BE2C (cell line): ENCODE measurements at regions not wholly inside any gene's neighbourhood (a gene's known extent, or its start where the extent isn't known, plus 50 kb on each side); places are given as distances from the start of the nearest gene placed in this dataset.

ENCODE experiments used
- DNase-seq: peaks from one replicate; pipeline ENCODE4 v3.0.0-alpha.2; 2020
- H3K27me3 ChIP-seq: fragments of 250-450 bp; sonication (Bioruptor Pico); 2 replicates; pipeline ENCODE4 v1.5.1; 2020; ENCODE audit warnings: mild to moderate bottlenecking
- H3K36me3 ChIP-seq: fragments of 250-450 bp; sonication (Bioruptor Pico); 2 replicates; pipeline ENCODE4 v1.5.1; 2020; ENCODE audit warnings: mild to moderate bottlenecking
- H3K4me1 ChIP-seq: fragments of 250-450 bp; sonication (Bioruptor Pico); 2 replicates; pipeline ENCODE4 v1.5.1; 2020
- H3K4me3 ChIP-seq: 2 replicates; pipeline ENCODE4 v1.5.1; 2011; ENCODE audit warnings: low read depth, low read length
- H3K9me3 ChIP-seq: fragments of 250-450 bp; sonication (Bioruptor Pico); 2 replicates; pipeline ENCODE4 v1.5.1; 2020
- TF ChIP-seq, protein P1 (sequence below): IDR thresholded peaks from 2 replicates; pipeline ENCODE4 v1.5.1; 2012; ENCODE audit warnings: mild to moderate bottlenecking, low read depth, low read length

DNA sequence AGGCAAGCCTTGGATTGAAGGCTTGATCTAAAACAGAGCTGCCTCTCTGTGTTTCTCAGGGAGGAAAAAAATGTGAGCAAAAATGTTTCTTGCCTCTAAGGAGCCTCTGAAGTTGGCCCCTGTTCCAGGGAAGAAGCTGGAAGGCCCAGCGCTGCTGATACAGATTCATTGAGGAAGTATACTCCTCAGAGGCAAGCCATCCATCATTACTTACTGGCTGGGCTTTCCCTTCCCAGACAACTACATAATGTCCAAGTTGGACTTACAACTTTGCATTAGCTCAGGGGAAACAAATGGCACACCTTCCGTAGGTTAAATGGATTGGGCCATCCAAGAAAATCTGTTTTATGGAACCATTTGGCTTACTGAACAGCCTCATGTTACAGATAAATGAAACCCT is 263.7 kb upstream of the SEL1L start:
- Histone ChIP-seq H3K9me3 (no peaks in the 10 kb centered on the region), H3K36me3 (no peaks in the 10 kb centered on the region), H3K4me1 (no peaks in the 10 kb centered on the region), H3K27me3 (no peaks in the 10 kb centered on the region), H3K4me3 (no peak overlapping the region)
- TF ChIP-seq, protein P1, sequence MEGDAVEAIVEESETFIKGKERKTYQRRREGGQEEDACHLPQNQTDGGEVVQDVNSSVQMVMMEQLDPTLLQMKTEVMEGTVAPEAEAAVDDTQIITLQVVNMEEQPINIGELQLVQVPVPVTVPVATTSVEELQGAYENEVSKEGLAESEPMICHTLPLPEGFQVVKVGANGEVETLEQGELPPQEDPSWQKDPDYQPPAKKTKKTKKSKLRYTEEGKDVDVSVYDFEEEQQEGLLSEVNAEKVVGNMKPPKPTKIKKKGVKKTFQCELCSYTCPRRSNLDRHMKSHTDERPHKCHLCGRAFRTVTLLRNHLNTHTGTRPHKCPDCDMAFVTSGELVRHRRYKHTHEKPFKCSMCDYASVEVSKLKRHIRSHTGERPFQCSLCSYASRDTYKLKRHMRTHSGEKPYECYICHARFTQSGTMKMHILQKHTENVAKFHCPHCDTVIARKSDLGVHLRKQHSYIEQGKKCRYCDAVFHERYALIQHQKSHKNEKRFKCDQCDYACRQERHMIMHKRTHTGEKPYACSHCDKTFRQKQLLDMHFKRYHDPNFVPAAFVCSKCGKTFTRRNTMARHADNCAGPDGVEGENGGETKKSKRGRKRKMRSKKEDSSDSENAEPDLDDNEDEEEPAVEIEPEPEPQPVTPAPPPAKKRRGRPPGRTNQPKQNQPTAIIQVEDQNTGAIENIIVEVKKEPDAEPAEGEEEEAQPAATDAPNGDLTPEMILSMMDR = no peak
- no peak for DNase-seq

DNA sequence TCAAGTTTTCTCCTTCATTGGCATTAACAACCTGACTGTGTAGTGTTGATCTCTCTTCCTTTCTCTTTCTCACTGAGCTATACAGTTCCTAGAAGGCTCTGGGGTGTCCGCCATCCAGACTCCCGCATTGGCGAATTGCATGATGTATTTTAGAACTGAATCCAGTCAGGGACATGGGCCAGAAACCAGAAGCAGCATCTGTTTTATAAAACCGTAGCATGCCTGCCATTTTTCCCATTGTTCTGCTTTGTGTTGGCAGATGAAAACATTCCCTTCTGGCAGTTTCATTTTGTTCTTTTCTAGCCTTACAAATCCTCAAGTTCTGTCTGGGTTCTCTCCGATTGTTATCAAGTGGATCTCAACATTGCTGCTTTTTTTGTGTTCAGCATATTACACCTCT is 268.3 kb upstream of the SEL1L start:
- Histone ChIP-seq H3K27me3 (no peaks in the 10 kb centered on the region), H3K4me1 (no peaks in the 10 kb centered on the region), H3K9me3 (no peaks in the 10 kb centered on the region), H3K36me3 (no peaks in the 10 kb centered on the region), H3K4me3 (no peak overlapping the region)
- TF ChIP-seq, protein P1 = no peak
- DNase-seq = no peak

DNA sequence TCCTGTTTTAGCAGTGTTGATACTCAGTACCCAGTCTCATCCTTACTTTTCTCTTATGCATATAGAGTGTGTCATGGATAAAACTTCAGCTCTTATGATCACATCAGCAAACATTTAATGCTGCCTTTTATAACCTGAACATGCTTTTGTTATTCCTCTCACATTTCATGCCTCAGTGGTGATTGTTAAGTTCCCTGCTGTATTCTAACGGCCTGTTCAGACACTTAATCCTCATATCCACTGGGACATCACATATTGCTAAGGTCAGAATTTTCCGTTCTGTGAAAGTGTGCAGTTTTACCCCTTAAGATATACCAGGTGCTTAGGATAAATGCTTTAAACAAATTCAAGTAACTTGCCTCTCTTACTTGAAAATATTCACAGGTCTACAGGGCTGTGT is 268.7 kb upstream of the SEL1L start:
- Histone ChIP-seq H3K36me3 (no peaks in the 10 kb centered on the region), H3K9me3 (no peaks in the 10 kb centered on the region), H3K27me3 (no peaks in the 10 kb centered on the region), H3K4me3 (no peak overlapping the region), H3K4me1 (no peaks in the 10 kb centered on the region)
- DNase-seq = no peak
- TF ChIP-seq, protein P1 = no peak

DNA sequence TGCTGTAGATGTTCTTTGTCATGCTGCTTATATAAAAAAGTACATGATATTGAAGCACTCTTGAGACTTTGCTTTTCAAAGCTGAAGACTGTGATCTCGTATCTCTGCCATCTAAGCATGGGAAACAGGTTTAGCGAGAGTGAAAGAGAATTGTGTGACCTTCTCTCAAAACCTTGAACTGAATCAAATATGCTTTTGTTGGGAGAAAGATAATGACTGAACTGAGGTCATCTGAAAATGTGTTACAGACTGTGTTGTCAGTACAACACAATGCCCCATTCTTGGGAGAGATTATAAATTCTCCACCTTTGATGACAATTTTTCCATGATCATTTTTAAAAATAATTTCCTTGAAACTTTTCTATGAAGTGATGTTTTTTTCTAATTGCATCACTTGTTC is 272.1 kb upstream of the SEL1L start:
- TF ChIP-seq, protein P1 = no peak
- H3K36me3 ChIP-seq = no peaks in the 10 kb centered on the region
- DNase-seq = no peak
- H3K9me3 ChIP-seq = no peaks in the 10 kb centered on the region
- no peaks in the 10 kb centered on the region for H3K27me3 ChIP-seq
- H3K4me3 ChIP-seq = no peak overlapping the region
- H3K4me1 ChIP-seq = no peaks in the 10 kb centered on the region

DNA sequence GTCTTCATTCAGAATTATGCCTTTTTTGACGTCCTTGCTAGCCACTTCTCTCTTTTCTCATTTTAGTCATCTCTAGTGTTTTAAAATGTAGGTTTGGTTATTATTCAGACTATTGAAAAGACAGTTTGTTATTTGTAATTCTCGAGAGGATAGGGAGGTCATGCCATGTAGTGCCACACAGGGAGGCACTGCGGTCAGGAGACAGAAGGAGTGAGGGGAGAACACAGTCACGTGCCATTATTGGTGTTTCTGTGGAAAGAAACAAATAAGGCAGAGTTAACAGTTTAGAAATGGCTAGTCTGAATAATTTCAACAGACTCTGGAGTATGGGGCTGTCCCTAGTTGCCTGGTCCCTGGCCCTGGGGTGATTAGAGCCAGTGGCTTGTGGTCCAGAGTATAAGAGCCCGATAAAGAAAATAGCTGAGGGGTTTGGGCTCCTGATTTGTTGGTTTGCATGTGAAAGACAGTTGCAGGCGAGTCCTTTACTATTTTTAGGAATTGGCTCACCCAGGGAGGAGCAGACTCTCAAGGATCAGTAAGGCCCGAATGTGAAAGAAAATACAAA is 278.1 kb upstream of the SEL1L start:
- TF ChIP-seq, protein P1 = no peak
- Histone ChIP-seq H3K4me1 (no peaks in the 10 kb centered on the region), H3K4me3 (no peak overlapping the region)

DNA sequence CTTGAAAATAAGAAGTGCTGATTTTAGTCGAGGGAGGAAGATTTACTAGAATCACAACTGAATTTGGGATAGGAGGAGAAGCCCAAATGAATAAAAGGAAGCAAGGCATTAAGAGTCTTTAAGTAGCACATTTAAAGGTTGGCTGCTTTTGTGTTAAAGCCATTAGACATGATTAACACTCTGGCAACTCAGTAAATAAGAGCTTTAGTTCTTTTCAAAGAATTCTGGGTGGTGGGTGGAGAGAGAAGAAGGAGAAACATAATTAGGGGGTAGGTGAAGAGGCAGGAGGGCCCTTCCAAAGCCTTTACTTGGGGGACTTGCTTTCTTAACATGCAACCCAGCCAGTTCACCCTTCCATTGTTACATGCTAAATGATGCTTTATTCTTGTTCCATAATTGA is 284.6 kb upstream of the SEL1L start:
- Histone ChIP-seq H3K9me3 (no peaks in the 10 kb centered on the region), H3K4me3 (no peak overlapping the region), H3K4me1 (no peaks in the 10 kb centered on the region), H3K36me3 (no peaks in the 10 kb centered on the region), H3K27me3 (no peaks in the 10 kb centered on the region)
- no peak for DNase-seq
- TF ChIP-seq, protein P1 = no peak

More for the DNA sequence above, 278.1 kb upstream of the SEL1L start:
- Histone ChIP-seq H3K27me3 (no peaks in the 10 kb centered on the region), H3K9me3 (no peaks in the 10 kb centered on the region), H3K36me3 (no peaks in the 10 kb centered on the region)
- DNase-seq = no peak
